ENCODE measurements at regions not wholly inside any gene's neighbourhood (a gene's known extent, or its start where the extent isn't known, plus 50 kb on each side); places are given as distances from the start of the nearest gene placed in this dataset.

- TF ChIP-seq, protein P1, sequence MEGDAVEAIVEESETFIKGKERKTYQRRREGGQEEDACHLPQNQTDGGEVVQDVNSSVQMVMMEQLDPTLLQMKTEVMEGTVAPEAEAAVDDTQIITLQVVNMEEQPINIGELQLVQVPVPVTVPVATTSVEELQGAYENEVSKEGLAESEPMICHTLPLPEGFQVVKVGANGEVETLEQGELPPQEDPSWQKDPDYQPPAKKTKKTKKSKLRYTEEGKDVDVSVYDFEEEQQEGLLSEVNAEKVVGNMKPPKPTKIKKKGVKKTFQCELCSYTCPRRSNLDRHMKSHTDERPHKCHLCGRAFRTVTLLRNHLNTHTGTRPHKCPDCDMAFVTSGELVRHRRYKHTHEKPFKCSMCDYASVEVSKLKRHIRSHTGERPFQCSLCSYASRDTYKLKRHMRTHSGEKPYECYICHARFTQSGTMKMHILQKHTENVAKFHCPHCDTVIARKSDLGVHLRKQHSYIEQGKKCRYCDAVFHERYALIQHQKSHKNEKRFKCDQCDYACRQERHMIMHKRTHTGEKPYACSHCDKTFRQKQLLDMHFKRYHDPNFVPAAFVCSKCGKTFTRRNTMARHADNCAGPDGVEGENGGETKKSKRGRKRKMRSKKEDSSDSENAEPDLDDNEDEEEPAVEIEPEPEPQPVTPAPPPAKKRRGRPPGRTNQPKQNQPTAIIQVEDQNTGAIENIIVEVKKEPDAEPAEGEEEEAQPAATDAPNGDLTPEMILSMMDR (IDR thresholded peaks at IDR 0.05), result no peak
- TF ChIP-seq POLR2AphosphoS5 (IDR thresholded peaks at IDR 0.05) (no peak), EP300 (IDR thresholded peaks at IDR 0.05; ENCODE audit: low read depth) (no peak), POLR2A (IDR thresholded peaks at IDR 0.05) (no peak)
These were observed 138.5 kb downstream of the CCER1 start for GRCh38 chr12:90816353-90817089.

Data from transverse colon (tissue), 4 donors.